ENCODE measurements at regions not wholly inside any gene's neighbourhood (a gene's known extent, or its start where the extent isn't known, plus 50 kb on each side); places are given as distances from the start of the nearest gene placed in this dataset.

DNA sequence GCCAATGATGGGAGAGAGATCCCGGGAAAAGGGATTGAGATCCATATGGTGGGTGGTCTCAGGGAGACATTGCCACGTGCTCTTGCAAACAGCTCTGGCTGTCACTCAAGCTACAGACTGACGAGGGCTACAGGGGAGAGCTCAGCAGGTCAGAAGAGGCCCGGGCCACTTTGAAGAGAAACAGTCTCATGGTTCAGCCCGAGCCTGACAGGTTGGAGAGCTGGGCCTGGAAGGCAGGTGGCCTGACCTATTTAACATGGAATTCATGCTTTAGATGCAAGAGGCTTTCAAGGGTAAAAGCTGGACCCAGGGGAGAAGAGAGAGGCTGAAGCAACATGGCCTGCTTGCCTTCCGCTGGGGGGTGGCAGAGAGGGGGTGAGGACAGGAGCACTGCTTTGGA, 81.0 kb upstream of the BRD7 start:
- no peak overlapping the region for H3K9ac ChIP-seq (ENCODE audit: extremely low read depth, insufficient read length, low read length)
- H3K9me3 ChIP-seq (ENCODE audit: control insufficient read depth, low read depth, low read length) = no peaks in the 10 kb centered on the region
- no peak overlapping the region for H2AK5ac ChIP-seq (ENCODE audit: insufficient read length, low read length)
- H2BK15ac ChIP-seq (ENCODE audit: low read depth, low read length) = no peak overlapping the region; the same call in 1 of the 2 replicates
- TF ChIP-seq, protein P1, sequence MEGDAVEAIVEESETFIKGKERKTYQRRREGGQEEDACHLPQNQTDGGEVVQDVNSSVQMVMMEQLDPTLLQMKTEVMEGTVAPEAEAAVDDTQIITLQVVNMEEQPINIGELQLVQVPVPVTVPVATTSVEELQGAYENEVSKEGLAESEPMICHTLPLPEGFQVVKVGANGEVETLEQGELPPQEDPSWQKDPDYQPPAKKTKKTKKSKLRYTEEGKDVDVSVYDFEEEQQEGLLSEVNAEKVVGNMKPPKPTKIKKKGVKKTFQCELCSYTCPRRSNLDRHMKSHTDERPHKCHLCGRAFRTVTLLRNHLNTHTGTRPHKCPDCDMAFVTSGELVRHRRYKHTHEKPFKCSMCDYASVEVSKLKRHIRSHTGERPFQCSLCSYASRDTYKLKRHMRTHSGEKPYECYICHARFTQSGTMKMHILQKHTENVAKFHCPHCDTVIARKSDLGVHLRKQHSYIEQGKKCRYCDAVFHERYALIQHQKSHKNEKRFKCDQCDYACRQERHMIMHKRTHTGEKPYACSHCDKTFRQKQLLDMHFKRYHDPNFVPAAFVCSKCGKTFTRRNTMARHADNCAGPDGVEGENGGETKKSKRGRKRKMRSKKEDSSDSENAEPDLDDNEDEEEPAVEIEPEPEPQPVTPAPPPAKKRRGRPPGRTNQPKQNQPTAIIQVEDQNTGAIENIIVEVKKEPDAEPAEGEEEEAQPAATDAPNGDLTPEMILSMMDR (conservative IDR thresholded peaks at IDR 0.05) = no peak
- H2AFZ ChIP-seq (ENCODE audit: low read length) = no peak overlapping the region
- H3K27me3 Mint-ChIP-seq (ENCODE audit: low read depth) = peaks cover 5% of the 10 kb centered on the region; the same call in 1 of the 2 replicates
- H4K8ac ChIP-seq (replicated peaks; ENCODE audit: insufficient read length, low read depth, low read length) = no peak overlapping the region
- H2BK120ac ChIP-seq (ENCODE audit: low read depth, low read length, poor library complexity, severe bottlenecking) = no peak overlapping the region
- H3K23me2 ChIP-seq (ENCODE audit: insufficient read length, low read depth, low read length, poor library complexity, severe bottlenecking) = no peaks in the 10 kb centered on the region
- H2BK5ac ChIP-seq (ENCODE audit: insufficient read length, low read length) = no peak overlapping the region
- no peaks in the 10 kb centered on the region for H3K79me2 ChIP-seq (ENCODE audit: insufficient read depth, low read length)
- peaks cover 47 to 69% of the 10 kb centered on the region in 2 experiments for H3K4me1 Mint-ChIP-seq
- no peak overlapping the region for H3K56ac ChIP-seq (ENCODE audit: insufficient read length, low read depth, low read length)
- H3K36me3 Mint-ChIP-seq (ENCODE audit: insufficient read depth in 1 of 3, low read depth in 3 of 3) = no peaks in the 10 kb centered on the region
- no peaks in the 10 kb centered on the region for H4K20me1 ChIP-seq (ENCODE audit: control insufficient read depth, insufficient read depth, insufficient read length)
- no peak overlapping the region for H3K4me3 Mint-ChIP-seq
- H3K4me1 ChIP-seq (ENCODE audit: insufficient read depth, low read length) = peaks cover 12% of the 10 kb centered on the region; the same call in 1 of the 2 replicates
- no peaks in the 10 kb centered on the region for H3K79me1 ChIP-seq (ENCODE audit: insufficient read depth, low read depth, low read length, poor library complexity, severe bottlenecking)
- no peak for DNase-seq
- H2BK20ac ChIP-seq (ENCODE audit: low read depth, low read length, poor library complexity, severe bottlenecking) = no peak overlapping the region
- no peak overlapping the region for H3K14ac ChIP-seq (ENCODE audit: insufficient read depth, low read length)
- H3K9me3 Mint-ChIP-seq = no peaks in the 10 kb centered on the region
- H3K23ac ChIP-seq (ENCODE audit: insufficient read length, low read depth, low read length) = no peak overlapping the region
- no peak overlapping the region for H4K91ac ChIP-seq (ENCODE audit: insufficient read length, low read depth, low read length)
- H3T11ph ChIP-seq (ENCODE audit: low read length) = no peak overlapping the region
- no peak overlapping the region for H3K4me2 ChIP-seq (ENCODE audit: insufficient read depth, insufficient read length, low read length)
- H3K27ac ChIP-seq (ENCODE audit: insufficient read length, low read depth, low read length) = no peak overlapping the region
- no peaks in the 10 kb centered on the region for H3K27me3 ChIP-seq (ENCODE audit: insufficient read depth, low read length)
- WGBS (ENCODE audit: extremely low coverage, insufficient read length, low lambda C conversion rate) = no CpG with 5 or more reads among the region's 6 CpGs
- no peak overlapping the region for H2BK12ac ChIP-seq (ENCODE audit: insufficient read length, low read depth, low read length)
- H3K27ac Mint-ChIP-seq = 0 out of 7 replicates have a peak overlapping the region, but pooled peaks of 1 of the 3 experiments have one; percentile 28
- H4K5ac ChIP-seq (ENCODE audit: insufficient read length, low read depth, low read length) = no peak overlapping the region
- no peak overlapping the region for H3K18ac ChIP-seq (ENCODE audit: insufficient read length, low read depth, low read length)
- H3K4ac ChIP-seq (ENCODE audit: low read depth, low read length) = no peak overlapping the region

Measured in H9 (cell line).